H9 (cell line): ENCODE measurements at regions not wholly inside any gene's neighbourhood (a gene's known extent, or its start where the extent isn't known, plus 50 kb on each side); places are given as distances from the start of the nearest gene placed in this dataset.

Source experiments
- DNase-seq: peaks from one replicate; pipeline ENCODE4 v3.0.0-alpha.2; 2017
- H2AFZ ChIP-seq: one replicate; pipeline ENCODE4 v1.6.1; 2013; ENCODE audit warnings: mild to moderate bottlenecking, low read length, control low read depth, moderate library complexity
- H2AK5ac ChIP-seq: 2 replicates; pipeline ENCODE4 v1.6.1; 2013; ENCODE audit warnings: low read length, control low read depth, mixed read lengths; ENCODE audit not compliant: insufficient read length
- H2BK120ac ChIP-seq: one replicate; pipeline ENCODE4 v1.6.1; 2013; ENCODE audit warnings: low read depth, mild to moderate bottlenecking, low read length, control low read depth, inconsistent platforms; ENCODE audit not compliant: poor library complexity, severe bottlenecking
- H2BK12ac ChIP-seq: 2 replicates; pipeline ENCODE4 v1.6.1; 2013; ENCODE audit warnings: low read length, control low read depth, mixed read lengths, low read depth; ENCODE audit not compliant: insufficient read length
- H2BK15ac ChIP-seq: 2 replicates; pipeline ENCODE4 v1.6.1; 2013; ENCODE audit warnings: low read depth, low read length, control low read depth
- H2BK20ac ChIP-seq: one replicate; pipeline ENCODE4 v1.6.1; 2013; ENCODE audit warnings: low read depth, mild to moderate bottlenecking, low read length, control low read depth, inconsistent platforms; ENCODE audit not compliant: poor library complexity, severe bottlenecking
- H2BK5ac ChIP-seq: 2 replicates; pipeline ENCODE4 v1.6.1; 2013; ENCODE audit warnings: low read length, control low read depth, mixed read lengths; ENCODE audit not compliant: insufficient read length
- H3K14ac ChIP-seq: 2 replicates; pipeline ENCODE4 v1.6.1; 2013; ENCODE audit warnings: low read length, control low read depth; ENCODE audit not compliant: insufficient read depth
- H3K18ac ChIP-seq: 2 replicates; pipeline ENCODE4 v1.6.1; 2013; ENCODE audit warnings: low read depth, mild to moderate bottlenecking, mixed read lengths, low read length, control low read depth; ENCODE audit not compliant: insufficient read length
- H3K23ac ChIP-seq: 2 replicates; pipeline ENCODE4 v1.6.1; 2013; ENCODE audit warnings: low read length, control low read depth, mixed read lengths, low read depth; ENCODE audit not compliant: insufficient read length
- H3K23me2 ChIP-seq: 2 replicates; pipeline ENCODE4 v1.6.1; 2013; ENCODE audit warnings: low read depth, mild to moderate bottlenecking, mixed read lengths, low read length, control low read depth; ENCODE audit not compliant: insufficient read length, poor library complexity, severe bottlenecking
- H3K27ac ChIP-seq: 2 replicates; pipeline ENCODE4 v1.5.1; 2013; ENCODE audit warnings: low read length, control low read depth, mixed read lengths, low read depth; ENCODE audit not compliant: insufficient read length
- H3K27me3 ChIP-seq: 2 replicates; pipeline ENCODE4 v1.6.1; 2013; ENCODE audit warnings: low read length, control low read depth, inconsistent platforms; ENCODE audit not compliant: insufficient read depth
- H3K4ac ChIP-seq: 2 replicates; pipeline ENCODE4 v1.6.1; 2013; ENCODE audit warnings: low read depth, mild to moderate bottlenecking, control low read depth, inconsistent platforms, low read length, moderate library complexity
- H3K4me1 ChIP-seq: 2 replicates; pipeline ENCODE4 v1.6.1; 2013; ENCODE audit warnings: low read length, control low read depth, inconsistent platforms; ENCODE audit not compliant: insufficient read depth
- H3K4me2 ChIP-seq: 2 replicates; pipeline ENCODE4 v1.6.1; 2013; ENCODE audit warnings: low read length, control low read depth, mixed read lengths; ENCODE audit not compliant: insufficient read length, insufficient read depth
- H3K56ac ChIP-seq: 2 replicates; pipeline ENCODE4 v1.6.1; 2013; ENCODE audit warnings: low read depth, mild to moderate bottlenecking, mixed read lengths, low read length, control low read depth; ENCODE audit not compliant: insufficient read length
- H3K79me1 ChIP-seq: 2 replicates; pipeline ENCODE4 v1.6.1; 2013; ENCODE audit warnings: low read depth, mild to moderate bottlenecking, moderate library complexity, low read length, control low read depth, inconsistent platforms; ENCODE audit not compliant: insufficient read depth, poor library complexity, severe bottlenecking
- H3K79me2 ChIP-seq: 2 replicates; pipeline ENCODE4 v1.6.1; 2013; ENCODE audit warnings: low read length, control low read depth, inconsistent platforms; ENCODE audit not compliant: insufficient read depth
- H3K9ac ChIP-seq: 2 replicates; pipeline ENCODE4 v1.6.1; 2013; ENCODE audit warnings: low read length, control low read depth, mixed read lengths; ENCODE audit not compliant: insufficient read length; ENCODE audit errors: extremely low read depth
- H3K9me3 ChIP-seq: one replicate; pipeline ENCODE4 v1.6.1; 2013; ENCODE audit warnings: low read depth, low read length, inconsistent platforms; ENCODE audit not compliant: control insufficient read depth
- H3T11ph ChIP-seq: one replicate; pipeline ENCODE4 v1.6.1; 2013; ENCODE audit warnings: mild to moderate bottlenecking, low read length, control low read depth, inconsistent platforms
- H4K20me1 ChIP-seq: one replicate; pipeline ENCODE4 v1.6.1; 2013; ENCODE audit not compliant: control insufficient read depth, insufficient read length, insufficient read depth
- H4K5ac ChIP-seq: 2 replicates; pipeline ENCODE4 v1.6.1; 2013; ENCODE audit warnings: low read depth, mild to moderate bottlenecking, mixed read lengths, low read length, control low read depth; ENCODE audit not compliant: insufficient read length
- H4K8ac ChIP-seq: replicated peaks from 2 replicates; pipeline ENCODE4 v1.6.1; 2013; ENCODE audit warnings: low read length, control low read depth, mixed read lengths, low read depth; ENCODE audit not compliant: insufficient read length
- H4K91ac ChIP-seq: 2 replicates; pipeline ENCODE4 v1.6.1; 2013; ENCODE audit warnings: low read depth, mild to moderate bottlenecking, moderate library complexity, mixed read lengths, low read length, control low read depth; ENCODE audit not compliant: insufficient read length
- H3K27ac Mint-ChIP-seq, 3 experiments: 2 replicates in 2 of 3; 3 replicates in 1 of 3; pipeline ENCODE4 v1.8.0; 2020 to 2021; ENCODE audit warnings: mixed read lengths in 3 of 3, mild to moderate bottlenecking in 1 of 3, moderate library complexity in 1 of 3
- H3K27me3 Mint-ChIP-seq: 2 replicates; pipeline ENCODE4 v1.8.0; 2021; ENCODE audit warnings: low read depth, mild to moderate bottlenecking, moderate library complexity, mixed read lengths
- H3K36me3 Mint-ChIP-seq, 3 experiments: 2 replicates in 2 of 3; 3 replicates in 1 of 3; pipeline ENCODE4 v1.8.0; 2020 to 2021; ENCODE audit warnings: low read depth in 3 of 3, mixed read lengths in 3 of 3; ENCODE audit not compliant: insufficient read depth in 1 of 3
- H3K4me1 Mint-ChIP-seq, 2 experiments: 2 replicates each; pipeline ENCODE4 v1.8.0; 2020; ENCODE audit warnings: mixed read lengths in 2 of 2
- H3K4me3 Mint-ChIP-seq, 2 experiments: 2 replicates in 1 of 2; 3 replicates in 1 of 2; pipeline ENCODE4 v1.8.0; 2020 to 2021; ENCODE audit warnings: mild to moderate bottlenecking in 2 of 2, mixed read lengths in 2 of 2, moderate library complexity in 1 of 2
- H3K9me3 Mint-ChIP-seq, 2 experiments: 2 replicates in 1 of 2; 3 replicates in 1 of 2; pipeline ENCODE4 v1.8.0; 2020; ENCODE audit warnings: mild to moderate bottlenecking in 2 of 2, mixed read lengths in 2 of 2, moderate library complexity in 1 of 2
- WGBS: extraction: QIAGEN DNeasy Blood & Tissue Kit; methylation state at CpG from one replicate; pipeline ENCODE4 v1.1.7; 2013; ENCODE audit warnings: missing lambda C conversion rate, low lambda C conversion rate, mixed read lengths; ENCODE audit not compliant: insufficient read length; ENCODE audit errors: extremely low coverage; 5-methylcytosine and 5-hydroxymethylcytosine counted together
- TF ChIP-seq, protein P1 (sequence below): fragments of 200-600 bp; sonication (generic); conservative IDR thresholded peaks from 3 replicates; pipeline ENCODE4 v1.8.0; 2021; ENCODE audit warnings: antibody characterized with exemption, mild to moderate bottlenecking

GRCh38 chr1:199308349-199308846 is 669.6 kb downstream of the PTPRC start:
- no peak overlapping the region for H3K56ac ChIP-seq
- H2AFZ ChIP-seq: no peak overlapping the region
- H3K23me2 ChIP-seq: no peaks in the 10 kb centered on the region
- no peak overlapping the region for H3K18ac ChIP-seq
- H3K27ac ChIP-seq: no peak overlapping the region
- H3K9me3 ChIP-seq: no peaks in the 10 kb centered on the region
- peaks cover 33 to 38% of the 10 kb centered on the region in 2 experiments for H3K4me1 Mint-ChIP-seq
- H3K9ac ChIP-seq: no peak overlapping the region
- no peak for DNase-seq
- H4K5ac ChIP-seq: no peak overlapping the region
- no peaks in the 10 kb centered on the region for H3K79me1 ChIP-seq
- H2BK12ac ChIP-seq: no peak overlapping the region
- no peak overlapping the region for H2BK20ac ChIP-seq
- no peak overlapping the region for H2BK15ac ChIP-seq
- no peak overlapping the region for H3K4ac ChIP-seq
- H3K4me1 ChIP-seq: peaks cover 3% of the 10 kb centered on the region
- no peaks in the 10 kb centered on the region for H3K36me3 Mint-ChIP-seq
- H2BK120ac ChIP-seq: no peak overlapping the region
- peak overlapping the region; percentile 6 for H2BK5ac ChIP-seq
- no peaks in the 10 kb centered on the region for H4K20me1 ChIP-seq
- H3K23ac ChIP-seq: no peak overlapping the region
- no peak overlapping the region for H3T11ph ChIP-seq
- no CpG with 5 or more reads among the region's 5 CpGs for WGBS
- no peaks in the 10 kb centered on the region for H3K9me3 Mint-ChIP-seq
- TF ChIP-seq, protein P1, sequence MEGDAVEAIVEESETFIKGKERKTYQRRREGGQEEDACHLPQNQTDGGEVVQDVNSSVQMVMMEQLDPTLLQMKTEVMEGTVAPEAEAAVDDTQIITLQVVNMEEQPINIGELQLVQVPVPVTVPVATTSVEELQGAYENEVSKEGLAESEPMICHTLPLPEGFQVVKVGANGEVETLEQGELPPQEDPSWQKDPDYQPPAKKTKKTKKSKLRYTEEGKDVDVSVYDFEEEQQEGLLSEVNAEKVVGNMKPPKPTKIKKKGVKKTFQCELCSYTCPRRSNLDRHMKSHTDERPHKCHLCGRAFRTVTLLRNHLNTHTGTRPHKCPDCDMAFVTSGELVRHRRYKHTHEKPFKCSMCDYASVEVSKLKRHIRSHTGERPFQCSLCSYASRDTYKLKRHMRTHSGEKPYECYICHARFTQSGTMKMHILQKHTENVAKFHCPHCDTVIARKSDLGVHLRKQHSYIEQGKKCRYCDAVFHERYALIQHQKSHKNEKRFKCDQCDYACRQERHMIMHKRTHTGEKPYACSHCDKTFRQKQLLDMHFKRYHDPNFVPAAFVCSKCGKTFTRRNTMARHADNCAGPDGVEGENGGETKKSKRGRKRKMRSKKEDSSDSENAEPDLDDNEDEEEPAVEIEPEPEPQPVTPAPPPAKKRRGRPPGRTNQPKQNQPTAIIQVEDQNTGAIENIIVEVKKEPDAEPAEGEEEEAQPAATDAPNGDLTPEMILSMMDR: no peak
- H4K91ac ChIP-seq: no peak overlapping the region
- no peak overlapping the region for H3K4me3 Mint-ChIP-seq
- H3K79me2 ChIP-seq: no peaks in the 10 kb centered on the region
- no peak overlapping the region for H2AK5ac ChIP-seq
- H3K27ac Mint-ChIP-seq: no peak overlapping the region
- no peaks in the 10 kb centered on the region for H3K27me3 ChIP-seq
- H3K4me2 ChIP-seq: no peak overlapping the region
- H3K27me3 Mint-ChIP-seq: no peaks in the 10 kb centered on the region
- no peak overlapping the region for H3K14ac ChIP-seq
- no peak overlapping the region for H4K8ac ChIP-seq
